Small intestine (tissue), 7 donors: ENCODE measurements at regions not wholly inside any gene's neighbourhood (a gene's known extent, or its start where the extent isn't known, plus 50 kb on each side); places are given as distances from the start of the nearest gene placed in this dataset.

ENCODE experiments used
- DNase-seq, 2 donors: peaks; one replicate each; pipeline versions ENCODE4 v3.0.0 to v3.0.0-alpha.2; 2013
- FAIRE-seq: peaks from 2 replicates; lab custom pipeline; 2012; peaks lifted over from hg19 to GRCh38; lab: Jason Lieb, UNC
- H3K27ac ChIP-seq, 3 donors: one replicate each; pipeline ENCODE4 v1.5.1; 2013; ENCODE audit warnings: low read length in 2 of 3, mild to moderate bottlenecking in 2 of 3, control low read depth in 1 of 3, inconsistent platforms in 1 of 3, low read depth in 1 of 3, moderate library complexity in 1 of 3
- H3K27me3 ChIP-seq, 3 donors: one replicate each; pipeline ENCODE4 v1.6.1; 2013; ENCODE audit warnings: low read length in 3 of 3, inconsistent platforms in 1 of 3; ENCODE audit not compliant: control insufficient read depth in 3 of 3, insufficient read depth in 3 of 3
- H3K36me3 ChIP-seq, 3 donors: one replicate each; pipeline ENCODE4 v1.6.1; 2013; ENCODE audit warnings: low read length in 3 of 3, inconsistent platforms in 1 of 3, low read depth in 1 of 3, mild to moderate bottlenecking in 1 of 3, moderate library complexity in 1 of 3; ENCODE audit not compliant: control insufficient read depth in 3 of 3, insufficient read depth in 2 of 3
- H3K4me1 ChIP-seq, 3 donors: one replicate each; pipeline ENCODE4 v1.6.1; 2013; ENCODE audit warnings: low read length in 2 of 3, inconsistent platforms in 1 of 3, low read depth in 1 of 3, mild to moderate bottlenecking in 1 of 3, moderate library complexity in 1 of 3; ENCODE audit not compliant: control insufficient read depth in 3 of 3, insufficient read depth in 2 of 3
- H3K4me3 ChIP-seq, 3 donors: one replicate each; pipeline ENCODE4 v1.5.1; 2013; ENCODE audit warnings: low read length in 3 of 3, control low read depth in 1 of 3, inconsistent platforms in 1 of 3, low read depth in 1 of 3, mild to moderate bottlenecking in 1 of 3, moderate library complexity in 1 of 3
- H3K9me3 ChIP-seq, 2 donors: one replicate each; pipeline ENCODE4 v1.6.1; 2013; ENCODE audit warnings: low read depth in 1 of 2, low read length in 1 of 2; ENCODE audit not compliant: control insufficient read depth in 2 of 2, insufficient read depth in 1 of 2
- WGBS, 3 donors: extraction: QIAGEN DNeasy Blood & Tissue Kit; methylation state at CpG; one replicate each; pipeline ENCODE4 v1.1.7; 2013; 5-methylcytosine and 5-hydroxymethylcytosine counted together
- donor health status: healthy with polysubstance abuse.
- donor health status: control.
- donor health status: control.
- donor health status: Bipolar disorder and iron deficiency.
- donor health status: healthy.

DNA sequence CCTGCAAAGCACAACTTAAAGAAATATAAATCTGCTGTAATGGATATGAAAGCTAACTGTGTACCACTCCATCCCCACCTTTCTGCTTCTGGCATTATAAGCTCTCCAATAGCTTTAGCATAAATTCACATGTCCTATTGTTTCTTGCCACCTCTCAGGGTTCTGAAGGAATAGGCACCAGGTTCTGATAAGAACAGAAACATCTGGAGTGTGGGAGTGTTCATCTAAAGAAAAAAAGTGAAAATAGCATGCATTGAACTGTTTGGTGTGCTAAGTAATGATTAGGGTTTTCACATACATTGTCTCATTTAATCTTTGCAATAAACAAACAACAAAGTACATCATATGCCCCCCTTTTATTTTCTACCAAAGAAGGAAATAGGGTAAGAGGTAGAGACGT lies 72.3 kb downstream of the FAM76B start:
- DNase-seq: no peak
- H3K4me3 ChIP-seq: no peak overlapping the region
- no peak for FAIRE-seq
- no peaks in the 10 kb centered on the region for H3K9me3 ChIP-seq
- 0 to 34% (median 26%) methylated on average over 1 of the region's 1 CpG for WGBS, 3 donors
- no peaks in the 10 kb centered on the region for H3K27me3 ChIP-seq
- peaks cover 0 to 10% (median 0%) of the 10 kb centered on the region in 3 donors for H3K4me1 ChIP-seq
- no peaks in the 10 kb centered on the region for H3K36me3 ChIP-seq
- no peak overlapping the region for H3K27ac ChIP-seq

DNA sequence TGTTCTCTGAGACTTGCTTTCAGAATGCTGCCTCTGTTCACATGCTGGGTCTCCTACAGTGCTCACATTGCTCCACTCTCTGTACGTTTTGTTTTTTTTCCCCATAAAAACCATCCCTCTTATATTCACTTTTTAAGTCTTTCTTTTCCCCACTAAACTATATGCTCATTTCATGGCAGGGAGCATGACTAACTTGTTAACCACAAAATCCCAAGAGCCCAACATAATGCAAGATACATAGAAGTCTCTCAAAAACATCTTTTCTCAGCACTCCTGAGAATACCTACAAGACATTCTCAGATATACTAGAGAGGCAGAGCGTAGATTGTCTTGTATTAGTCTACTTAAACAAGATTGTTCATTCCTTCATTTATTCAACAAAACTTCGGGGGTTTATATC lies 73.3 kb downstream of the FAM76B start:
- H3K4me3 ChIP-seq: no peak overlapping the region
- FAIRE-seq: no peak
- H3K36me3 ChIP-seq: no peaks in the 10 kb centered on the region
- WGBS, 3 donors: 80 to 89% (median 86%) methylated on average over 3 of the region's 3 CpGs
- peaks cover 0 to 3% (median 0%) of the 10 kb centered on the region in 3 donors for H3K27me3 ChIP-seq
- DNase-seq: no peak
- H3K9me3 ChIP-seq: no peaks in the 10 kb centered on the region
- no peak overlapping the region for H3K27ac ChIP-seq
- H3K4me1 ChIP-seq: peaks cover 0 to 10% (median 0%) of the 10 kb centered on the region in 3 donors

DNA sequence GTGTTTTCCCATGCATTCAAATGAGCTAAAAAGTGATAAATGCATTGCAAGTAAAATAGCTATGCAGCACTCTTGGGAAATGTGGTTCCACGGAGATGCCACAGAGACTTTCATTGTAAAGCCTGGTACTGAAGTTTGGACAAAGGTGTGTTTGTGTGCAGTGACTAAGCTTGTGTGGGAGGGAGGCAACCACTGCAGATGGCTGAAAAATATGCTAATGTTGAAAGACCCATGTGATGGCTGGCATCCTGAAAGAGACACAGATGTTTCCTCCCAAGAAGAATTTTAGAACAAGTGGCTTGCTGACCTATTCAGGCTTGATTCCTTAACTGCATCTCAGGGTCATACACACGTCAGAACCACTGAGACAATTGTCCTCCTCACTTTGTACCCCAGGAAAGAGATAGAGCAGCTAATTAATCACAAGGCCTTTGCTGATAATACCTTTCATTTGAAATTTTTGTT lies 73.8 kb downstream of the FAM76B start:
- Histone ChIP-seq H3K36me3 (no peaks in the 10 kb centered on the region), H3K27me3 (peaks cover 0 to 3% (median 0%) of the 10 kb centered on the region in 3 donors), H3K4me3 (no peak overlapping the region), H3K27ac (no peak overlapping the region), H3K4me1 (peaks cover 0 to 10% (median 0%) of the 10 kb centered on the region in 3 donors), H3K9me3 (no peaks in the 10 kb centered on the region)
- no peak for FAIRE-seq
- peak in 1 of 2 donors; percentile 12 for DNase-seq
- WGBS, 3 donors: 40 to 58% (median 43%) methylated on average over 2 of the region's 2 CpGs

DNA sequence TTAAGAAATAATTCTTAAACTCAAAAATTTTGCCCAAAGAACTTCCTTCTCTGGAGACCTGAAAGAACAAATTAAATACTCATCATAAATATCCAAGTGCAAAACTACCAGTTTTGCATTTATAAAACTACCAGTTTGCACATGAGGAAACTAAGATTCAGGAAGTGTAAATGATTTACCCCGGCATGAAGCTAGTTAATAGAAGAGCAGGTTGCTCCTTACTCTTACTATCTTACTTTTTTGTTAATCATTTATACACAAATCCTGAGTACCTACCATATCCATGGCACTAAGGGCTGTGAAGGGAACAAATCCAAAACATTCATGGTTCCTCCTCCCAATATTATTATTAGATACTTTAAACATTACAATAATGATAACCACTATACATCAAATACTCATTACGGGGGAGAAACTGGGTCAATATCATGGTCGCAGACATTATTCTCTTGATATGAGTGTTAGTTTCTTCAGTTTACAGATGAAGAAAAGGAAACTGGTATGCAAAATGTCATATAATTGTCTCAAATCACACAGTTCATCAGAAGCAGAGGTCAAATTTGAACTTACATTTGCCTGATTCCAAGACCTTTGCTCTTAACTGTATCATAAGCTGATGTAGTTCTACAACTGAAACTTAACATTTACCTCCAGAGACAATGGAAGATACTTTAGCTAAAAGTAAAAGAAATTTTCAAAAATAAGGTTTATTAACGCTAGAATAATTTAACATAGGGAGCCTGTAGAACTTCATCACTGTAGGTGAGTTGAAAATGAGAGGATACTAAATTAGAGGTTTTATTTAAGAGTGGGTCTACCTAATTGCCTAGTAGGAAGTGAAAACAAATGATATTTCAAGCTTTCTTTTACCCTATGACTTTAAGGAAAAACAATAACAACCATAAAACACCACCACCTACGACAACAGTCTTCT lies 74.5 kb downstream of the FAM76B start:
- DNase-seq: peak in 1 of 2 donors; percentile 36
- H3K9me3 ChIP-seq: no peaks in the 10 kb centered on the region
- peaks cover 0 to 10% (median 0%) of the 10 kb centered on the region in 3 donors for H3K4me1 ChIP-seq
- WGBS, 3 donors: 56 to 69% (median 60%) methylated on average over 5 of the region's 5 CpGs
- H3K27me3 ChIP-seq: peaks cover 0 to 3% (median 0%) of the 10 kb centered on the region in 3 donors
- H3K4me3 ChIP-seq: no peak overlapping the region
- no peak for FAIRE-seq
- H3K36me3 ChIP-seq: no peaks in the 10 kb centered on the region
- H3K27ac ChIP-seq: peak overlapping the region in 1 of 3 donors; percentile 19

DNA sequence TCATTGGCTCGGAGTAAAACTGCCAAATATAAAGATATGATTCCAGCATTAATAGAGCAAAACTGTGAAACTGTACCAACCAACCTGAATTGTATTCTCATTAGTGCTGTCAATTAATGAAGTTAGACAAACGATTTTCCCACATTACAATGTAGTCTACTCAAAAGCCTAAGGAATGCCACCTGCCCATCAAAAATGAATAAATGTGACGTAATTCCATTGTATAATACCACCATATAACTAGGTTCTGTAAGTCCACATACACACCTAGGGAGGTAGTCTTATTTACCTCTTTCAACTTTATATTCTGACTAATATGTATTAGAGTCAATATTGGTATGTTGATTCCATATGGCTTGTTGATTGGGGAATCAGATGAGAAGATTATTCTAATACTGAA lies 76.2 kb downstream of the FAM76B start:
- Histone ChIP-seq H3K27ac (no peak overlapping the region), H3K4me1 (peaks cover 0 to 10% (median 0%) of the 10 kb centered on the region in 3 donors), H3K9me3 (no peaks in the 10 kb centered on the region), H3K27me3 (peaks cover 0 to 3% (median 0%) of the 10 kb centered on the region in 3 donors), H3K36me3 (no peaks in the 10 kb centered on the region), H3K4me3 (no peak overlapping the region)
- FAIRE-seq: no peak
- 82 to 92% (median 88%) methylated on average over 3 of the region's 3 CpGs for WGBS, 3 donors
- DNase-seq: no peak

DNA sequence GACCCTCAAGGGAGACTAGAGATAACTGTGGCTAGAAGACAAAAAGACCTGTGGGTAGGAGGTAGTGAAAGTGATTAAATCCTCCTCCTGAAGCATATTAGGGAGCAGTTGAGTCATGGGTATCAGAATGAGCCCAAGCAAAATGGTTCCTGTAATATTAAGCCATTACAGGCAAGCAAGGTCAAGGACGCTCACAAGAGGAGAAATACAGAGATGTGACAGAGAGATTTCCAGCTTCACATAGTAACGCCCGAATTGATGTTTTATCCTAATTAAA lies 77.7 kb downstream of the FAM76B start:
- WGBS, 3 donors: 76 to 88% (median 83%) methylated on average over 3 of the region's 3 CpGs
- no peak overlapping the region for H3K27ac ChIP-seq
- H3K9me3 ChIP-seq: no peaks in the 10 kb centered on the region
- no peak overlapping the region for H3K4me3 ChIP-seq
- peaks cover 0 to 7% (median 0%) of the 10 kb centered on the region in 3 donors for H3K4me1 ChIP-seq
- FAIRE-seq: no peak
- DNase-seq: no peak
- peaks cover 0 to 3% (median 0%) of the 10 kb centered on the region in 3 donors for H3K27me3 ChIP-seq
- H3K36me3 ChIP-seq: no peaks in the 10 kb centered on the region

DNA sequence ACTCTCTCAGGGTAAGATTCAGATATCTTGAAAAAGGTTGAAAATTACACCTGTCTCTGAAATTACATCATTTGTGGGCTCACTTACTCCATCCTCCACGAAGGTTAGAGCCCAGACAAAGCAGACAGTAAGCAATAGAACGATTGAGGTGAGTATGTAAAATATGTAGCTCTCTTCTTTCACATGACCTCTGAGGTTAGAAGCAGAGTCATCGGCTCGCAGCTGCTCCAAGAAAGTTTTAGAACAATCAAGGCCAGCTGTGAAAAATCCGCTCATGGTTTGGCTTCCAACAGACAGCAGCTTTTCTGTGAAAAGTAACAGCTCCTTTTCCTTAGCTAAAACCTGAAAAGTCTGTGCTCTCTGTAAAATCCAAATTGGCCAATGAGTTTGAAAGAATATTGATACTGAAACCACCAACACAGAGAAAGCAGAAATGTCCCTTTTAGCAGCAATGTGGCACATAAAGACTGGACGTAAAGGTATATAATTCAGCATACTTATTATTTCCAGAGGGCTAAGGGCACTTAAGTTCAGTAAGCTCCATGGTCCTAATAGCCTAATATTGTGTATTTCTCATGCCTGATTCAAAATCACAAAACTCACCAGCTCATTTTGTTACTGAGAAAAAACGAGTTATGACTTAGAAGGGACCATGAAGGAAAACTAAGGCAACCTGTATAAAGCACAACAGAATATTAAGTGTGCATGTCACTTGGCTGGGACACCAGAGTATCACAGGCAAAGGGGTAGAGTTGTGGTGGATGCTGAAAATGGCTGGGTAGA lies 78.2 kb downstream of the FAM76B start:
- WGBS, 3 donors: 61 to 77% (median 62%) methylated on average over 7 of the region's 7 CpGs
- Histone ChIP-seq H3K4me3 (no peak overlapping the region), H3K4me1 (peaks cover 0 to 7% (median 0%) of the 10 kb centered on the region in 3 donors), H3K27ac (no peak overlapping the region), H3K9me3 (no peaks in the 10 kb centered on the region), H3K36me3 (no peaks in the 10 kb centered on the region), H3K27me3 (peaks cover 0 to 3% (median 0%) of the 10 kb centered on the region in 3 donors)
- FAIRE-seq (no peak), DNase-seq (no peak)

DNA sequence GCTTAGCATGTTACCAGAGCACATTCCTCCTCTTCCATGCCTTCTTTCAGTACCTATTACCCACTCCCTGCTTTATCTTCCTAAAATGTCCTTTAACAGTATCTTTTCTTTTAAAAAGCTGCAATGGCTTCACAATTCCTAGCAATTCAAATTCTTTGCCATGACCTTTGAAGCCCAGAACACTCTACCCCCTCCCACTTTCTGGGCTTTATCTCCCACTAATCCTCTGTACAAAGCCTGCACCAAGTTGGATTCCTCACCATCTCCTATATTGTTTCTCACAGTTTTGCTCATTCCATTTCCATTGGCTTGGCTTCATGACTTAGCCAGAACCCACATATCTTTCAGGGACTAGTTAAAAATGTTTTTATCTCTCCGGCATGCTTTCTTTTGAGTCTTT lies 80.9 kb downstream of the FAM76B start:
- no peaks in the 10 kb centered on the region for H3K36me3 ChIP-seq
- no peak overlapping the region for H3K27ac ChIP-seq
- H3K4me3 ChIP-seq: no peak overlapping the region
- DNase-seq: no peak
- no peaks in the 10 kb centered on the region for H3K9me3 ChIP-seq
- 97 to 100% (median 99%) methylated on average over 1 of the region's 1 CpG for WGBS, 3 donors
- peaks cover 0 to 6% (median 2%) of the 10 kb centered on the region in 3 donors for H3K4me1 ChIP-seq
- no peak for FAIRE-seq
- H3K27me3 ChIP-seq: peaks cover 0 to 3% (median 0%) of the 10 kb centered on the region in 3 donors
